Lower leg skin (tissue), 4 donors: ENCODE measurements at regions not wholly inside any gene's neighbourhood (a gene's known extent, or its start where the extent isn't known, plus 50 kb on each side); places are given as distances from the start of the nearest gene placed in this dataset.

Source experiments
- DNase-seq, 2 donors: peaks; one replicate each; pipeline ENCODE4 v3.0.0-alpha.2; 2019; ENCODE audit warnings: low spot score in 2 of 2
- H3K4me3 ChIP-seq: fragments of 200-600 bp; sonication (generic); 2 replicates; pipeline ENCODE4 v1.5.1; 2017; ENCODE audit warnings: mild to moderate bottlenecking, low read depth; ENCODE audit not compliant: poor library complexity, severe bottlenecking
- CTCF ChIP-seq, 3 donors: fragments of 450-650 bp; IDR thresholded peaks; one replicate each; pipeline ENCODE4 v1.5.1; 2016; ENCODE audit warnings: antibody characterized with exemption in 3 of 3, mild to moderate bottlenecking in 3 of 3, moderate library complexity in 2 of 3
- POLR2A ChIP-seq, 2 donors: fragments of 450-650 bp; IDR thresholded peaks; one replicate each; pipeline ENCODE4 v1.6.1; 2016 to 2017; ENCODE audit warnings: antibody characterized with exemption in 2 of 2, mild to moderate bottlenecking in 1 of 2, moderate library complexity in 1 of 2
- whole genome bisulfite sequencing, 2 donors: methylation state at CpG; one replicate each; pipeline ENCODE4 v1.1.5; 2018; 5-methylcytosine and 5-hydroxymethylcytosine counted together
- intact Hi-C: fragments of 100-400 bp; cut with DNase I; formaldehyde crosslinking; loops from one replicate; pipeline ENCODE4 v1.15.0; 2023; ENCODE audit warnings: low total_unique reads

GRCh38 chr16:9683677-9684076 lies 498.6 kb downstream of the GRIN2A start:
- intact Hi-C loops: no loop called here
- no peak overlapping the region for H3K4me3 ChIP-seq
- TF ChIP-seq POLR2A (IDR thresholded peaks at IDR 0.05): no peak
- no peak for TF ChIP-seq CTCF (IDR thresholded peaks at IDR 0.05)
- no peak for DNase-seq

- intact Hi-C loops: no loop called here
- 76 to 78% methylated on average over 4 of the region's 4 CpGs for WGBS, 2 donors
- TF ChIP-seq CTCF (IDR thresholded peaks at IDR 0.05) (no peak), POLR2A (IDR thresholded peaks at IDR 0.05) (no peak)
- H3K4me3 ChIP-seq: no peak overlapping the region
- no peak for DNase-seq
Measured at GRCh38 chr16:9687737-9688319, 494.4 kb downstream of the GRIN2A start.

- DNase-seq: no peak
- H3K4me3 ChIP-seq: no peak overlapping the region
- intact Hi-C loops: no loop called here
- no peak for TF ChIP-seq POLR2A (IDR thresholded peaks at IDR 0.05)
Measured at GRCh38 chr16:9689597-9689996, 492.6 kb downstream of the GRIN2A start.

- no peak overlapping the region for H3K4me3 ChIP-seq
- intact Hi-C loops: no loop called here
- no peak for DNase-seq
- TF ChIP-seq POLR2A (IDR thresholded peaks at IDR 0.05) (no peak), CTCF (IDR thresholded peaks at IDR 0.05) (no peak)
- WGBS, 2 donors: 60 to 81% methylated on average over 3 of the region's 3 CpGs
Measured at GRCh38 chr16:9695152-9695551, 487.1 kb downstream of the GRIN2A start.
